ENCODE measurements at regions not wholly inside any gene's neighbourhood (a gene's known extent, or its start where the extent isn't known, plus 50 kb on each side); places are given as distances from the start of the nearest gene placed in this dataset.

GRCh38 chr15:97517737-97518136 is 442.8 kb upstream of the ARRDC4 start (continued):
- no peak for TF ChIP-seq ZHX2 (IDR thresholded peaks at IDR 0.05; ENCODE audit: low read depth)
- no peak for TF ChIP-seq ZHX2 (CRISPR knock-in tag; IDR thresholded peaks at IDR 0.05; ENCODE audit: borderline replicate concordance)
- TF ChIP-seq ZNF607 (CRISPR knock-in tag; IDR thresholded peaks at IDR 0.05; ENCODE audit: borderline replicate concordance): no peak
- TF ChIP-seq MATR3 (CRISPR knock-in tag; IDR thresholded peaks at IDR 0.05): no peak
- TF ChIP-seq ZNF350 (CRISPR knock-in tag; IDR thresholded peaks at IDR 0.05; ENCODE audit: borderline replicate concordance, low read depth): no peak
- TF ChIP-seq FOXA3 (CRISPR knock-in tag; IDR thresholded peaks at IDR 0.05): no peak

- BruUV-seq (replicated peaks): no TSS peak
- Histone ChIP-seq H3K27ac (ENCODE audit: extremely low read length, insufficient read depth, low read length) (no peak overlapping the region), H3K36me3 (replicated peaks in 1 of 2; ENCODE audit: control insufficient read depth in 1 of 2, insufficient read depth in 2 of 2, low read length in 2 of 2) (no peaks in the 10 kb centered on the region), H3K79me2 (ENCODE audit: insufficient read depth, low read length) (no peaks in the 10 kb centered on the region), H3K27me3 (ENCODE audit: control insufficient read depth in 1 of 2, insufficient read depth in 2 of 2, low read length in 2 of 2) (no peaks in the 10 kb centered on the region), H3K4me3 (replicated peaks in 1 of 3; ENCODE audit: insufficient read depth in 1 of 3, low read depth in 2 of 3, low read length in 3 of 3) (no peak overlapping the region), H3K9ac (ENCODE audit: insufficient read depth, low read depth, low read length) (no peak overlapping the region), H4K20me1 (ENCODE audit: insufficient read depth, low read length) (no peaks in the 10 kb centered on the region), H3K9me3 (ENCODE audit: low read length) (peaks cover 80% of the 10 kb centered on the region), H3K4me2 (ENCODE audit: low read depth, low read length) (no peak overlapping the region), H3K4me1 (ENCODE audit: insufficient read depth, low read length) (no peaks in the 10 kb centered on the region), H2AFZ (ENCODE audit: low read length) (no peak overlapping the region)
- in situ Hi-C loops (cut with HindIII; ENCODE audit: extremely low pct_ligation_motif_present, low pct_unique_long_range_greater_than_20kb) (no loop called here), intact Hi-C loops (cut with micrococcal nuclease; ENCODE audit: unreplicated experiment) (no loop called here)
- CTCF ChIA-PET (ENCODE audit: low intra/inter-chr PET ratio, low total read pairs): no interaction called here
- POLR2A ChIA-PET: no interaction called here
- 6% methylated on average over 4 of the region's 4 CpGs for WGBS (ENCODE audit: low lambda C conversion rate)
- DNase-seq (ENCODE audit: low spot score): no peak
- no peak for ATAC-seq
- no peak for FAIRE-seq
- TF ChIP-seq ZNF3 (CRISPR knock-in tag; IDR thresholded peaks at IDR 0.05) (no peak), KDM6A (CRISPR knock-in tag; IDR thresholded peaks at IDR 0.05; ENCODE audit: low read depth) (no peak), HIC2 (CRISPR knock-in tag; IDR thresholded peaks at IDR 0.05; ENCODE audit: low read depth) (no peak), AGO1 (IDR thresholded peaks at IDR 0.05; ENCODE audit: low read depth, low read length, poor library complexity, severe bottlenecking) (no peak), CENPT (CRISPR knock-in tag; IDR thresholded peaks at IDR 0.05; ENCODE audit: low read depth) (no peak), FOSL1 (CRISPR knock-in tag; IDR thresholded peaks at IDR 0.05; ENCODE audit: borderline replicate concordance) (no peak), ZNF782 (CRISPR knock-in tag; IDR thresholded peaks at IDR 0.05; ENCODE audit: borderline replicate concordance) (no peak), TFAP4 (IDR thresholded peaks at IDR 0.05; ENCODE audit: borderline replicate concordance, low read depth) (no peak), ATM (IDR thresholded peaks at IDR 0.05; ENCODE audit: borderline replicate concordance) (no peak), ZNF24 (IDR thresholded peaks at IDR 0.05) (no peak), CREM (IDR thresholded peaks at IDR 0.05) (no peak), CREM (CRISPR knock-in tag; IDR thresholded peaks at IDR 0.05) (no peak)
These were observed 439.8 kb upstream of the ARRDC4 start for GRCh38 chr15:97520689-97521088.

All from HepG2 (cell line).